HG02763 (cell line): ENCODE measurements at regions not wholly inside any gene's neighbourhood (a gene's known extent, or its start where the extent isn't known, plus 50 kb on each side); places are given as distances from the start of the nearest gene placed in this dataset.
"Not testable (repeated sequence)": the region's sequence is repeated elsewhere in the genome, so short reads cannot be mapped to it uniquely, and the experiment has no call there.

Source experiments
- ATAC-seq: cut with Tn5 transposase; IDR thresholded peaks from one replicate; pipeline ENCODE4 v1.9.1; 2021; ENCODE audit warnings: mild to moderate bottlenecking, moderate library complexity; ENCODE audit not compliant: unreplicated experiment

DNA sequence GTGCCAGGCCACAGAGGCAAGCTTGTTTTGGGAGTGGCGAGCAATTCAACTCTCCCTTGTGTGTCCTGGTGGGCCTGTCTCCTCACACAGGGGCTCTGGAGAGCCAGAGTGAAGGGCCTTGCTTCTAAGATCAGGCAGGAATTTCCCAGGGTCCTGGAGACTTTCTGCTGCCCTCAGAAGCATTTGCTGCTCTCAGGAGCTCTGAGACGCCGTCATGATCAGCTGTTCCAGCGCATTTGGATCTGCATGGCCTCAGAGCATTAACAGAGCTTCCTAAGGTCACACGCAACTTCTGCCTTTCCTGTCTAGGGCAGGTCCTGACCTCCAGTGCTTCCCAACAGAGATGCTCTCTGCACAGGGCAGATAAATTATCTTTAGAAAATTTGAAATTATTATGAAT, 52.2 kb upstream of the C10orf90 start:
- ATAC-seq = no peak

- no peak for ATAC-seq
These were observed 52.7 kb upstream of the C10orf90 start for GRCh38 chr10:126723226-126723625.

DNA sequence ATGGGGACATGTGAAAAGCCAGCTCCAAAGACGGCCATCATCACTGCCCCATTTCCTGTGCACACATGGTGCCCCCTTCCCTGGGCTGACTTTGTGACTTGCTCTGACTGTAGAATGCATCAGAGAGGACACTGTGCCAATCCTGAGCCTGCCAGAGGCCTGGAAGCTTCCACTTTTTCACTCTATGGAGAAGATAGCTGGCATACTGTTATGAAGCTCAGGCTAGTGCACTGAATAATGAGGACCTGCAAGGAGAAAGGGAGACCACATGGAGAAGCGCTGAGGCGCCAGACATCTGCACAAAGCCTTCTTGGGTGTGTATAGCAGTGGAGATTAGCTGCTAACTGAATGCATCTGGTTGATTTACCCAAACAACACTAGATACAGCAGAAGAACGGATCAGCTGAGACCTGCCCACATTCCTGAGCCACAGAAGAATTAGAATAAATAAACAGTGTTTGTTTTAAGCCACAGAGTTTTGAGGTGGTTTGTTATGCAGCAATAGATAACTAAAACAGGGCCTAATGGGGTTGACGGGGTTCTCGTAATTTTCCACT, 58.9 kb upstream of the C10orf90 start:
- no peak for ATAC-seq

- no peak for ATAC-seq
These were observed 60.5 kb upstream of the C10orf90 start for GRCh38 chr10:126730856-126731609.

DNA sequence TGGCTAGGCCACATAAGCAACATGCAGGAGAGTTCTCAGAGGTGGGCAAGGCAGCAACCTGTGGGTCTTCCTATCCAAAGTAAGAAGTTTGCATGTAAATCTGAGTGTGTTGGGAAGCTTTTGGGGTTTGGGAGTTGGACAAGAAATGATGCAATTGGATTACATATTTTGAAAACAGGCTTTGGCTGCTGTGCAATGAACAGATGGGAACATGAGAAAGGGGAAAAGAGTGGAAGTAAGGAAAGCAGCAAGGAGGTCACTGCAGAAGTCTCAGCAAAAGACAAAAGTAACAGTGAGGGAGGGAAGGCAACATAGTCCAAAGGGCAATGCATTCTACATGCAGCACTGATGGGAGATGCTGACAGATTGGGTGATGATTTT, 61.1 kb upstream of the C10orf90 start:
- ATAC-seq = no peak

GRCh38 chr10:126732308-126732707, 61.8 kb upstream of the C10orf90 start:
- ATAC-seq = no peak

DNA sequence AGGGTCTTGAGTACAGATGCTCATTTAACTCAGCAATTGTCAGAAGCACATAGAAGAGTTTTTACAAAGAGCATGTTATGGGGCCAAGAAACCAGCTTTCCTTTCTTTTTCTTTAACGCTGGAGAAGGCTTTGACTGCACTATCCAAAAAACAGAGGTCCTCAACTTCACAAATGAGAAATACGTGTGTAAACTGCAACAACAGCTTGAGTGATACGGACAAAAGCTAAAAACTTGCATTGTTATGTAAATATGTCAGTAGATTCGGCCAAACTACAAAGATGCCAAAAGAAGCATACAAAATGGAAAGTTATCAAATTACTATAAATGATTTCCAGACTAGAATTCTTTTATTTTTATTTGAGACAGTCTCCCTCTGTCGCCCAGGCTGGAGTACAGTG, 62.4 kb upstream of the C10orf90 start:
- no peak for ATAC-seq

DNA sequence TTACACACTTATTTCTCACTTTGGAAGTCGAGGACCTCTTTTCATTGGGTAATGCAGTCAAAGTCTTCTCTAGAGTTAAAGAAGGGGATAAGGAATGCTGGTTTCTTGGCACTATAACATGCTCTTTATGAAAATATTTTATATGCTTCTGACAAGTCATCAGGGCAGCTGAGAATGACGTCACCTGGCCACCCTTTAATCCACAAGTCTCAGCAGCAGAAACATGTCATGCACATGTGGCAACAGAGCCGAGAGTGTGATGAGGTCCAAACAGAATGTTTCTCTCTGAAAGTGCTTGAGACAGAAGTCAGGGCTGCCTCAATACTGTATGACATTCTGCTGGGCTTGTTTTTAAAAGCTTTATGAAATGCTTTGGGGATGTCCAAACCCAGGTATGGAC, 63.5 kb upstream of the C10orf90 start:
- no peak for ATAC-seq

DNA sequence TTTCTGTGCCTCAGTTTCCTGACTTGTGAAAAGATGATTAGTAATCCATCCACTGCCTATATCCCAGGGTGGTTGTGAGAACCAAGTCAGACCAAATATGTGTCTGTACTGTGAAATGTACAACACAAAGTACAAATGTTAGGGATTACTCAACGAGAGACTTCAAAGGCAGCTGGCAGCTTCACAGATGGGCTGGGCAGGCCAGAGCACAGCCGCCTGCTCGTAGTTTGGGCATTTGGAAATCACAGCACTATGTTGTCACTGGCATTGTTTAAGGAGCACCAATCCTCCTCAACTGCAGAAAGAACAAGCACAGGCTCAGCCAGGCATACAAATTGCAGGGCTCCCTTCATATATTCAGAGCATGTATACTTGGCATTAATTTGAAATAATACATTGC, 64.5 kb upstream of the C10orf90 start:
- ATAC-seq = no peak

- ATAC-seq = no peak
These were observed 65.6 kb upstream of the C10orf90 start for GRCh38 chr10:126736142-126736541.

DNA sequence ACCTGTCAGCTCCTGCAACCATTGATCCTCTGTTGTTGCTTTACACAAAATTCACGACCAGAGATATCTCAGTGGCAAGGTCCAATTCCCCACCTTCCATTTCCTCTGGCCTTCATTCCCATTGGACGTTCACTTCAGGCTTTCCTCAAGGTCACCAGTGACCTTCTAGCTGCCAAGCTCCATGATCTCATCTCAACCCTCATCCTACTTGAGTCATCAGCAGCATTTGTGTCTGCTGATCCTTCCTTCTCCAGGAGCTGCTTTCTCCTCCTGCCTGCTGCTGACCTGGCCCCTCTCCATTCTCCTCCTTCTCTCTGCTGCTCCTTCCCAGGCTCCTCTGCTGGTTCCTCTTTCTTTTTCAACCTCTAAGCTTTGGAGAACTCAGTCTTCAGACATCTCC, 66.2 kb upstream of the C10orf90 start:
- no peak for ATAC-seq

GRCh38 chr10:126738001-126738400, 67.5 kb upstream of the C10orf90 start:
- ATAC-seq = no peak

- no peak for ATAC-seq
These were observed 74.1 kb upstream of the C10orf90 start for GRCh38 chr10:126744571-126744970.

DNA sequence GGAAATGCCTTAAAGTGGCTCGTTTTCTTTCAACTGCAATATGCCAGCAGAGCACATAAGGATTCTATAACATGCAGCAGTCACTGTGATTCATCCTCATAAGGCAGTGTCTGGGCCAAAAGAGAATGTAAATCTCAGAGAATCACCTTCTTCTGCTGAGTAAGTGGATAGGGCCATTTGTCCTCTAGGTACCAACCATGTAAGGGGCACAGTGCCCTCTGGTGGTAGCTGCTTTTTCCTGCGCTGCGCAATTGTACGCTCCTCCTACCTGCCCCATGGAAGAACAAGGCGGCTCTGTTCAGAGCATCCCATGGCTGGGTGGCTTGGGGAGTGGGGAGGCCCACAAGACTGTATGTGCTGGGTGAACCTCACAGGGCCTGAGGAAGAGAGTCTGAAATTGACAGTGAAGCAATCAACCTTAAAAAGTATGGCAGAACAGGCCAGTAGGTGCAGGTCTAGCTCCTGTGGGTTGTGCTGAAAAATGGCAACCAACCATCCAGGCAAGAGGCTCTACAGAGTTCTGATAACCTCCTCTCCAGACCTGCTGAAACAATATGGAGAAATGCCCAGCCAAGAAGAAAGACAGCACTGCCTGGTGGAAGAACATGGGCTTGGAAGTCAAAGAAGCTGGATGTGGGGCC, 78.6 kb upstream of the C10orf90 start:
- ATAC-seq = peak; percentile 56

- ATAC-seq = no peak
These were observed 84.5 kb upstream of the C10orf90 start for GRCh38 chr10:126754966-126755365.

- no peak for ATAC-seq
These were observed 88.4 kb upstream of the C10orf90 start for GRCh38 chr10:126758867-126759266.

- ATAC-seq = no peak
These were observed 89.0 kb upstream of the C10orf90 start for GRCh38 chr10:126759531-126759930.

DNA sequence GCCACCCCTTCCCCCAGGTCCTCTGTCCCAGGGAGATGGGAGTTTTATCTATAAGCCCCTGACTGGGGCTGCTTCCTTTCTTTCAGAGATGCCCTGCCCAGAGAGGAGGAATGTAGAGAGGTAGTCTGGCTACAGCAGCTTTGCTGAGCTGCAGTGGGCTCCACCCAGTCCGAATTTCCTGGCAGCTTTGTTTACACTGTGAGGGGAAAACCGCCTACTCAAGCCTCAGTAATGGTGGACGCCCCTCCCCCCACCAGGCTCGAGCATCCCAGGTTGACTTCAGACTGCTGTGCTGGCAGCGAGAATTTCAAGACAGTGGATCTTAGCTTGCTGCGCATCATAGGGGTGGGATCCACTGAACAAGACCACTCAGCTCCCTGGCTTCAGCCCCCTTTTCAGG, 96.2 kb upstream of the C10orf90 start:
- ATAC-seq = not testable (repeated sequence)

DNA sequence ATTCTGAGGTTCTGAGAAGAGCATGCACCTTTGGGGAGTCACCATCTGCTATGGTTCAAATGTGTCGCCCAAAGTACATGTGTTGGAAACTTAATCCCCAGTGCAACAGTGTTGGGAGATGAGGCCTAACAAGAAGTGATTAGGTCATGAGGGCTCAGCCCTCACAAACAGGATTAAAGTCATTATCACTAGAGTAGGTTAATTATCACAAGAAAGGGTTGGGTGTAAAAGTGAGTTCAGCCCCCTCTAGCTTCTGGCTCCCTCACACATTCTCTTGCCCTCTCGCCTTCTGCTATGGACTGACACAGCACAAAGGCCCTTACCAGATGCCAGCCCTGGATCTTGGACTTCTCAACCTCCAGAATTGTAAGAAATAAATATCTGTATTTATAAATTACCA, 100.3 kb upstream of the C10orf90 start:
- no peak for ATAC-seq

GRCh38 chr10:126776168-126776567, 105.7 kb upstream of the C10orf90 start:
- no peak for ATAC-seq

- ATAC-seq = no peak
These were observed 107.2 kb upstream of the C10orf90 start for GRCh38 chr10:126777714-126778113.

GRCh38 chr10:126781450-126782216, 111.1 kb upstream of the C10orf90 start:
- ATAC-seq = no peak
